ENCODE measurements at regions not wholly inside any gene's neighbourhood (a gene's known extent, or its start where the extent isn't known, plus 50 kb on each side); places are given as distances from the start of the nearest gene placed in this dataset.

DNA sequence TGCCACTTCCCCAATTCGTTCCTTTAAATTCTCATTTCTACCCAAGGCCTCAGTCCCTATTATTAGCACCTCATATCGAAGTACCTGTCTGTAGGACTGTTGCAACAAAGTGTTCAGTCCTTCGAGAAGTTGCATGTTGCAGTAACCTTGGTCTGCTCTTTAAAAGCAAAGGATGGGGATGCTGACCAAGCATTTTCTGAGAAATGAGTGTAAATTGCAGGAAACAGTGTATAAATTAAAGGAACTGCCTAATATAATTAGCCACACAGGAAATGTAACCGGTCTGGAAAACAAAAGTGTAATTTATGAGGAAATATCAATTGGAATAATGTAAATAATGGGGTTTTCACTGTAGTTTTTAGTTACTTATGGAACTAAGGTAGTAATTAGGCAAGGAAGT, 261.9 kb upstream of the ARID1B start:
- Histone ChIP-seq H3K9ac (no peak overlapping the region), H3K27me3 (ENCODE audit: control insufficient read depth, insufficient read depth, low read length) (no peaks in the 10 kb centered on the region), H3K79me2 (no peaks in the 10 kb centered on the region), H2AFZ (no peak overlapping the region), H3K36me3 (ENCODE audit: control insufficient read depth, insufficient read depth, low read length) (no peaks in the 10 kb centered on the region), H3K9me3 (ENCODE audit: control insufficient read depth, low read length) (no peaks in the 10 kb centered on the region), H3K4me2 (ENCODE audit: low read length) (no peak overlapping the region), H3K4me3 (ENCODE audit: low read depth, low read length) (no peak overlapping the region), H3K4me1 (no peaks in the 10 kb centered on the region), H3K27ac (no peak overlapping the region)
- TF ChIP-seq, protein P1, sequence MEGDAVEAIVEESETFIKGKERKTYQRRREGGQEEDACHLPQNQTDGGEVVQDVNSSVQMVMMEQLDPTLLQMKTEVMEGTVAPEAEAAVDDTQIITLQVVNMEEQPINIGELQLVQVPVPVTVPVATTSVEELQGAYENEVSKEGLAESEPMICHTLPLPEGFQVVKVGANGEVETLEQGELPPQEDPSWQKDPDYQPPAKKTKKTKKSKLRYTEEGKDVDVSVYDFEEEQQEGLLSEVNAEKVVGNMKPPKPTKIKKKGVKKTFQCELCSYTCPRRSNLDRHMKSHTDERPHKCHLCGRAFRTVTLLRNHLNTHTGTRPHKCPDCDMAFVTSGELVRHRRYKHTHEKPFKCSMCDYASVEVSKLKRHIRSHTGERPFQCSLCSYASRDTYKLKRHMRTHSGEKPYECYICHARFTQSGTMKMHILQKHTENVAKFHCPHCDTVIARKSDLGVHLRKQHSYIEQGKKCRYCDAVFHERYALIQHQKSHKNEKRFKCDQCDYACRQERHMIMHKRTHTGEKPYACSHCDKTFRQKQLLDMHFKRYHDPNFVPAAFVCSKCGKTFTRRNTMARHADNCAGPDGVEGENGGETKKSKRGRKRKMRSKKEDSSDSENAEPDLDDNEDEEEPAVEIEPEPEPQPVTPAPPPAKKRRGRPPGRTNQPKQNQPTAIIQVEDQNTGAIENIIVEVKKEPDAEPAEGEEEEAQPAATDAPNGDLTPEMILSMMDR (IDR thresholded peaks at IDR 0.05) = no peak

DNA sequence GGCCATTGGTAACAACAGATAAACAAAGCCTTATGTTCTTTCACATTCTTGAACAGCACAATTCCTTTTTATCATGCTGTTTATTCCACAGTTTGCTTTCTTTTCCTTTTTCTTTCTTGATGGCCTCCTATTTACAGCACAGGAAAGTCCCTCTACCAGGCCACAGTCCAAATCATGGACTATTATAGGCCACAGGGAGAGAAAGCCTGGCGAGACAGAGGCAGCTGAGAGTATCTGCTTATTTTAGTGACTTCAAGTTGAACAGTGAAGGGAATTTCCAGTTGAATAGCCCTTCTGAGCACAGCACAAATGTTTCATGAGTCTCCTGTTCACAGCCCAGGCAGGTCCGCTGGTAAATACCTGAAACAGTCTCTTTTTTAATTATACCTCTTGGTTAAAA, 263.7 kb upstream of the ARID1B start:
- H3K27ac ChIP-seq = no peak overlapping the region
- H3K79me2 ChIP-seq = no peaks in the 10 kb centered on the region
- no peaks in the 10 kb centered on the region for H3K36me3 ChIP-seq (ENCODE audit: control insufficient read depth, insufficient read depth, low read length)
- H3K9me3 ChIP-seq (ENCODE audit: control insufficient read depth, low read length) = no peaks in the 10 kb centered on the region
- H3K9ac ChIP-seq = no peak overlapping the region
- H3K27me3 ChIP-seq (ENCODE audit: control insufficient read depth, insufficient read depth, low read length) = no peaks in the 10 kb centered on the region
- no peak overlapping the region for H2AFZ ChIP-seq
- H3K4me3 ChIP-seq (ENCODE audit: low read depth, low read length) = no peak overlapping the region
- H3K4me1 ChIP-seq = no peaks in the 10 kb centered on the region
- no peak overlapping the region for H3K4me2 ChIP-seq (ENCODE audit: low read length)
- TF ChIP-seq, protein P1 (IDR thresholded peaks at IDR 0.05) = no peak

DNA sequence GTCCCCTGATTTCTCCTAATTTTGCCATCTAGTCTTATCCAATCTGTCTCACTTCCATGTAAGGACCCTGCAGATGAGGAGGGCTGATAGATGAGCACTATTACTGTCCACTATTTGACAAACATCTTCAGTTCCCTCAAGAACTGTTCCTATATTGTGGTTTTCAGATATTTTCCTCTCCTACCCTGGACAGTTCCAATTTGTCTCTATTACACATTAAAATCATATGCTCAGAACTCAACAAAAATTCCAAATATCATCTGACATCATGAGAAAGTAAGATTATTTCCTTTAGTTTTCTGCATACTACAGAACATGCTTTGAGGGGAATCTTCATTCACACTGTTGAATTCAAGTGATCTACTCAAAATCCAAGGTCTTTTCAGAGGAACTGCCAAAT, 265.6 kb upstream of the ARID1B start:
- Histone ChIP-seq H3K4me2 (ENCODE audit: low read length) (no peak overlapping the region), H3K4me3 (ENCODE audit: low read depth, low read length) (no peak overlapping the region), H2AFZ (no peak overlapping the region), H3K79me2 (no peaks in the 10 kb centered on the region), H3K27me3 (ENCODE audit: control insufficient read depth, insufficient read depth, low read length) (no peaks in the 10 kb centered on the region), H3K36me3 (ENCODE audit: control insufficient read depth, insufficient read depth, low read length) (no peaks in the 10 kb centered on the region), H3K9ac (no peak overlapping the region), H3K9me3 (ENCODE audit: control insufficient read depth, low read length) (no peaks in the 10 kb centered on the region), H3K27ac (no peak overlapping the region), H3K4me1 (no peaks in the 10 kb centered on the region)
- TF ChIP-seq, protein P1 (IDR thresholded peaks at IDR 0.05) = no peak

DNA sequence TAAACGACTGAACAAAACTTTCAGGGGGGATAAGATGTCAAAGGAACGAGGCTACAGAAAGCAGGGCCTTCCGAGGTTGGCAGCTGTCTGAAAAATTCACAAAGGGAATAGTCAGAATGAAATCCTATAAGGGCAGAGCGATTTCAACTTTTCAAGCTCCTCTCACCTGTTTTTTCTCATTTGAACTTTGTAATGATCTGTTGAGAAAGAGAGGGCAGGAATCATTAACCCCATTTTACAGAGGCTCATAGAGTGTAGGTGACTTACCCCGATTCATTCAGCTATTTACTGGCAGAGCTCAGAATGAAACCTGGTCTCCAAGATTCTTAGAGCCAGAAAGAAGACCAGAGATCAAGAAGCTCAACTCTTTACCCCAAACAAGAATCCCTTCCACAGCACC, 266.1 kb upstream of the ARID1B start:
- Histone ChIP-seq H3K4me2 (ENCODE audit: low read length) (no peak overlapping the region), H3K9me3 (ENCODE audit: control insufficient read depth, low read length) (no peaks in the 10 kb centered on the region), H3K36me3 (ENCODE audit: control insufficient read depth, insufficient read depth, low read length) (no peaks in the 10 kb centered on the region), H3K4me1 (no peaks in the 10 kb centered on the region), H3K9ac (no peak overlapping the region), H3K4me3 (ENCODE audit: low read depth, low read length) (no peak overlapping the region), H3K27ac (no peak overlapping the region), H2AFZ (no peak overlapping the region), H3K79me2 (no peaks in the 10 kb centered on the region), H3K27me3 (ENCODE audit: control insufficient read depth, insufficient read depth, low read length) (no peaks in the 10 kb centered on the region)
- TF ChIP-seq, protein P1 (IDR thresholded peaks at IDR 0.05) = no peak

DNA sequence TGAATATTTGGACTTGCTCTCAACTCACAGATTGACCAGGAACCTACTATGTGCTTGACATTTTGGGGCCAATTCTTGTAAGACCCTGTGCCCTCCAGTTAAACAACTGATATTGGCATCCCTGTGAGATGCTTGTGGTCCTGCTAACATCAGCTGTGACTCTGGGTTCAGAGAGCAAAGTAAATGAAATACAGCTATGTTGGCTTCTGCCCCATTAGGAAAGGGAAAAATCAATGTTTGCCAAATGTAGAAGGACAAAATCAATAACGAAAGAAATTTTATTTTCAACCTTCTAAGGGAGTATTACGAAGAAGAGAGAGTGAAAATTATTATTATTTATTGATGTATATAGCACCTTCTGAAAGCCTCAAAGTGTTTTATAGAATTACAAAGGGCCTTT, 266.9 kb upstream of the ARID1B start:
- Histone ChIP-seq H3K9ac (no peak overlapping the region), H3K4me3 (ENCODE audit: low read depth, low read length) (no peak overlapping the region), H3K9me3 (ENCODE audit: control insufficient read depth, low read length) (no peaks in the 10 kb centered on the region), H3K27ac (no peak overlapping the region), H3K4me1 (no peaks in the 10 kb centered on the region), H3K79me2 (no peaks in the 10 kb centered on the region), H3K4me2 (ENCODE audit: low read length) (no peak overlapping the region), H3K27me3 (ENCODE audit: control insufficient read depth, insufficient read depth, low read length) (no peaks in the 10 kb centered on the region), H3K36me3 (ENCODE audit: control insufficient read depth, insufficient read depth, low read length) (no peaks in the 10 kb centered on the region), H2AFZ (no peak overlapping the region)
- TF ChIP-seq, protein P1 (IDR thresholded peaks at IDR 0.05) = no peak
